LHCN-M2 (cell line): ENCODE measurements at regions not wholly inside any gene's neighbourhood (a gene's known extent, or its start where the extent isn't known, plus 50 kb on each side); places are given as distances from the start of the nearest gene placed in this dataset.

Experiments used
- DNase-seq: peaks from one replicate; pipeline ENCODE4 v3.0.0-alpha.2; 2012; ENCODE audit warnings: low read depth

- DNase-seq: peak; percentile 87
These were observed 266.1 kb upstream of the SIX2 start for GRCh38 chr2:45275242-45275805.

- DNase-seq: peak; percentile 65
These were observed 265.1 kb upstream of the SIX2 start for GRCh38 chr2:45274250-45274926.

- DNase-seq: no peak
These were observed 264.4 kb upstream of the SIX2 start for GRCh38 chr2:45273412-45274249.

GRCh38 chr2:45272549-45273265, 263.5 kb upstream of the SIX2 start:
- no peak for DNase-seq

- DNase-seq: no peak
These were observed 260.0 kb upstream of the SIX2 start for GRCh38 chr2:45269149-45269793.

GRCh38 chr2:45268631-45269030, 259.4 kb upstream of the SIX2 start:
- DNase-seq: no peak

- DNase-seq: no peak
These were observed 258.0 kb upstream of the SIX2 start for GRCh38 chr2:45267062-45267792.

- no peak for DNase-seq
These were observed 256.1 kb upstream of the SIX2 start for GRCh38 chr2:45265336-45265735.

GRCh38 chr2:45264227-45265225, 255.3 kb upstream of the SIX2 start:
- DNase-seq: peak; percentile 75

GRCh38 chr2:45263147-45263546, 253.9 kb upstream of the SIX2 start:
- DNase-seq: no peak

- no peak for DNase-seq
These were observed 252.5 kb upstream of the SIX2 start for GRCh38 chr2:45261746-45262145.

- DNase-seq: no peak
These were observed 251.7 kb upstream of the SIX2 start for GRCh38 chr2:45260946-45261345.

- DNase-seq: no peak
These were observed 250.4 kb upstream of the SIX2 start for GRCh38 chr2:45259547-45260160.

GRCh38 chr2:45259138-45259537, 249.9 kb upstream of the SIX2 start:
- no peak for DNase-seq

- no peak for DNase-seq
These were observed 249.1 kb upstream of the SIX2 start for GRCh38 chr2:45258311-45258710.

- no peak for DNase-seq
These were observed 248.6 kb upstream of the SIX2 start for GRCh38 chr2:45257820-45258219.

- no peak for DNase-seq
These were observed 247.8 kb upstream of the SIX2 start for GRCh38 chr2:45256867-45257641.

GRCh38 chr2:45256173-45256866, 247.1 kb upstream of the SIX2 start:
- DNase-seq: peak; percentile 93
